GM20000 (cell line): ENCODE measurements at regions not wholly inside any gene's neighbourhood (a gene's known extent, or its start where the extent isn't known, plus 50 kb on each side); places are given as distances from the start of the nearest gene placed in this dataset.

Experiments
- DNase-seq: peaks from one replicate; pipeline ENCODE4 v3.0.0; 2012; ENCODE audit warnings: low spot score
- CTCF ChIP-seq: IDR thresholded peaks from 2 replicates; pipeline ENCODE4 v1.5.1; 2012; ENCODE audit warnings: mild to moderate bottlenecking, control low read depth; ENCODE audit errors: extremely low read depth, missing control alignments

GRCh38 chr6:8658416-8658815 lies 223.1 kb upstream of the SLC35B3 start:
- TF ChIP-seq CTCF: no peak
- DNase-seq: no peak

GRCh38 chr6:8657522-8657921 lies 222.2 kb upstream of the SLC35B3 start:
- DNase-seq: no peak
- TF ChIP-seq CTCF: no peak

DNA sequence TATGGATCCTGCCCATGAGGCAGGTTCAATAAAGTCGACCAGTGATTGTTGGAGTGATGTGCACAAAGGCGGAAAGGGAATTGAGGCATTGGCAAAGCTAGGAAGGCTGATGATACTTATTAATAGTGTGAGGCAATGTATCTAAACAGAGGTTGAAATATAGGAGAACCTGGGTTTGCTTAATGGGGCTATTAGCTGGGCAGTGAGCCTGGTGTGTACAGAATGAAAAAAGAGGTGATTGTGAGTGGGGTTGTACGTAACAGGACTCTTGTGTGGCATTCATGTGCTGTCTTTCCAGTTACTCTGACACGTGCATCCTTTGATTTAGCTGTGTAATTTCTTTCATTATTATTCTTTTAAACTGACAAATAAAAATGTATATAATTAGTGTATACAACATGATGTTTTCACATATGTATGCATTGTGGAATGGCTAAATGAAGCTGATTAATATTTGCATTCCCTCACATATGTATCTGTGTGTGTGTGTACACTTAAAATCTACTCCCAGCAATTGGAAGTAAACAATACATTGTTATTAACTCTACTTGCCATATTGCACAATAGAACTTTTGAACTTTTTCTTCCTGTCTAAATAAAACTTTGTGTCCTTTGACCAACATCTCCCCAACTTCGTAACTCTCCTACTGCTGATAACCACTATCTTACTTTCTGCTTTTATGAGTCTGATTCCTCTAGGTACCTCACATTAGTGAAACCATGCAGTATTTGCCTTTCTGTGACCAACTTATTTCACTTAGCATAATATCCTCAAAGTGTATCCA lies 220.5 kb upstream of the SLC35B3 start:
- DNase-seq: no peak
- no peak for TF ChIP-seq CTCF

DNA sequence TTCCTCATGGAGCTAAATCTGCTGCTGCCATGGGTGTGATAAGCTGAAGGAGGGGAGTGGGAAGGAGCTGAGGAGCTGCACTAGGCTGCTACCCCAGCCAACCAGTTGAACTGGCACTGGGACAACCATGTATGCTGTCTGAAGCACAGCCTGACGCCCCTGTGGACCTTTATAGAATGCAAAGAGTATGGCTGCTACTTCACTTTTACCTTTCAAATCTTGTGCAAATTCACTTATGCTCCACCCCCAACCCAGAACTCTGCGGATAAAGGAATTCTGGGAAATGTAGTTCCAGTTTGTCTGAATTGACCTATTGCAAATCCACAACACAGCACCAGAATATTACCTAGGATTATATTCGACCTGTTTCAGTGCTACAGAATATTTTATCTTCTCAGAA lies 217.4 kb upstream of the SLC35B3 start:
- no peak for TF ChIP-seq CTCF
- DNase-seq: no peak

DNA sequence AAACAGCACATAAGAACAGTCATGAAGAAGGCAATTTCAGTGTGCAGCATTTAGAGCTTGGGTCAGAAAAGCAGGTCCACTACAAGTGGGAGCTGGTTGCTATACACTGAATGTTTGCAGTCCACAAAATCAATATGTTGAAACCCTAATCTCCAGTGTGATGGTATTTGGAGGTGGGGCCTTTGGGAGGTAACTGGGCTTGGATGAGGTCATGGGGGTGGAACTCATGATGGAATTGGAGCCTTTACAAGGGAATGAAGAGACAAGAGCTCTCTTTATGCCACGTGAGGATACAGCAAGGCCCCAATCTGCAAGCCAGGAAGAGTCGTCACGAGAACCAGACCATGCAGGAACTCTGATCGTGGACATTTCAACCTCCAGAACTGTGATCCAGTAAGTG lies 216.7 kb upstream of the SLC35B3 start:
- DNase-seq: no peak
- no peak for TF ChIP-seq CTCF

- no peak for TF ChIP-seq CTCF
- no peak for DNase-seq
Measured at GRCh38 chr6:8645212-8645611, 209.9 kb upstream of the SLC35B3 start.

GRCh38 chr6:8644306-8644705 lies 209.0 kb upstream of the SLC35B3 start:
- TF ChIP-seq CTCF: no peak
- no peak for DNase-seq
